ENCODE measurements at regions not wholly inside any gene's neighbourhood (a gene's known extent, or its start where the extent isn't known, plus 50 kb on each side); places are given as distances from the start of the nearest gene placed in this dataset.
"Not testable (repeated sequence)": the region's sequence is repeated elsewhere in the genome, so short reads cannot be mapped to it uniquely, and the experiment has no call there.

- TF ChIP-seq EZH2phosphoT487 (IDR thresholded peaks at IDR 0.05; ENCODE audit: borderline replicate concordance, low read depth, low read length); CTCF (conservative IDR thresholded peaks at IDR 0.05; ENCODE audit: low read length): not testable (repeated sequence)
Measured at GRCh38 chr1:96595530-96595929, 126.1 kb upstream of the PTBP2 start.

All from OCI-LY7 (cell line).